Panc1 (cell line): ENCODE measurements at regions not wholly inside any gene's neighbourhood (a gene's known extent, or its start where the extent isn't known, plus 50 kb on each side); places are given as distances from the start of the nearest gene placed in this dataset.

Source experiments
- ATAC-seq: fragments of 200-7000 bp; cut with Tn5 transposase; 2 replicates; pipeline ENCODE4 v1.9.1; 2020; ENCODE audit warnings: mild to moderate bottlenecking, moderate library complexity
- BruUV-seq: library from RNA; stranded (reverse); fragments of 400-500 nt; replicated peaks from 2 replicates; lab custom pipeline; 2021; lab: Mats Ljungman, UMichigan
- CTCF ChIA-PET: fragments of 300-600 bp; sonication (Branson Sonifier 250); formaldehyde crosslinking; loops from one replicate; lab custom pipeline; 2022; ENCODE audit warnings: antibody characterized with exemption; lab: Charles Lee
- POLR2A ChIA-PET: fragments of 300-600 bp; sonication (Branson Sonifier 250); formaldehyde crosslinking; loops from one replicate; lab custom pipeline; 2022; ENCODE audit warnings: antibody characterized with exemption; lab: Charles Lee
- DNase-seq: peaks from one replicate; pipeline ENCODE4 v3.0.0-alpha.2; 2010; ENCODE audit warnings: low read depth, low spot score
- H3K27ac ChIP-seq: 2 replicates; pipeline ENCODE4 v1.5.1; 2011; ENCODE audit warnings: mild to moderate bottlenecking, low read length, inconsistent platforms
- H3K27me3 ChIP-seq: fragments of 200-500 bp; sonication (Bioruptor generic); 2 replicates; pipeline ENCODE4 v1.6.0; 2014; ENCODE audit warnings: low read length, inconsistent platforms; ENCODE audit not compliant: control insufficient read depth, insufficient read depth
- H3K36me3 ChIP-seq: fragments of 200-500 bp; sonication (Bioruptor generic); 2 replicates; pipeline ENCODE4 v1.5.1; 2014; ENCODE audit warnings: inconsistent platforms, mild to moderate bottlenecking, low read length, moderate library complexity; ENCODE audit not compliant: control insufficient read depth, insufficient read depth
- H3K4me1 ChIP-seq: 2 replicates; pipeline ENCODE4 v1.5.1; 2011; ENCODE audit warnings: inconsistent platforms, mild to moderate bottlenecking, low read length, moderate library complexity; ENCODE audit not compliant: control insufficient read depth, insufficient read depth
- H3K4me3 ChIP-seq, 2 experiments: 2 replicates each; pipeline ENCODE4 v1.5.1; 2011 to 2012; ENCODE audit warnings: low read depth in 2 of 2, low read length in 2 of 2, mild to moderate bottlenecking in 2 of 2, inconsistent platforms in 1 of 2, moderate library complexity in 1 of 2
- H3K9me3 ChIP-seq: fragments of 200-500 bp; sonication (Bioruptor generic); 2 replicates; pipeline ENCODE4 v1.5.1; 2014; ENCODE audit warnings: low read depth, mild to moderate bottlenecking, inconsistent platforms, low read length, moderate library complexity; ENCODE audit not compliant: control insufficient read depth, insufficient read depth
- POLR2AphosphoS5 ChIP-seq: IDR thresholded peaks from 2 replicates; pipeline ENCODE4 v1.6.1; 2012; ENCODE audit warnings: mild to moderate bottlenecking, low read depth, low read length, moderate library complexity
- SIN3A ChIP-seq: IDR thresholded peaks from 2 replicates; pipeline ENCODE4 v1.6.1; 2012; ENCODE audit warnings: low read depth, mild to moderate bottlenecking, low read length, moderate library complexity, borderline replicate concordance; ENCODE audit not compliant: insufficient read depth
- TCF7L2 ChIP-seq: IDR thresholded peaks from 2 replicates; pipeline ENCODE4 v1.6.1; 2011; ENCODE audit warnings: mild to moderate bottlenecking, low read depth, low read length, inconsistent platforms
- in situ Hi-C: cut with HindIII; loops from 2 replicates; pipeline ENCODE4 v1.10.0; 2016; ENCODE audit warnings: low sequenced_read_pairs, low pct_unique_long_range_greater_than_20kb
- intact Hi-C: fragments of 100-400 bp; cut with micrococcal nuclease; formaldehyde crosslinking; loops from one replicate; pipeline ENCODE4 v1.10.0; 2022; ENCODE audit not compliant: unreplicated experiment
- TF ChIP-seq, protein P1 (sequence below), 2 experiments: IDR thresholded peaks; 2 replicates each; pipeline ENCODE4 v1.6.1; 2011 to 2012; ENCODE audit warnings: low read depth in 2 of 2, control low read depth in 1 of 2, low read length in 1 of 2, mild to moderate bottlenecking in 1 of 2, moderate library complexity in 1 of 2; ENCODE audit not compliant: insufficient read depth in 1 of 2
- TF ChIP-seq, protein P2 (sequence below): fragments of 450-650 bp; IDR thresholded peaks from 2 replicates; pipeline ENCODE4 v1.5.1; 2017; ENCODE audit warnings: mild to moderate bottlenecking

DNA sequence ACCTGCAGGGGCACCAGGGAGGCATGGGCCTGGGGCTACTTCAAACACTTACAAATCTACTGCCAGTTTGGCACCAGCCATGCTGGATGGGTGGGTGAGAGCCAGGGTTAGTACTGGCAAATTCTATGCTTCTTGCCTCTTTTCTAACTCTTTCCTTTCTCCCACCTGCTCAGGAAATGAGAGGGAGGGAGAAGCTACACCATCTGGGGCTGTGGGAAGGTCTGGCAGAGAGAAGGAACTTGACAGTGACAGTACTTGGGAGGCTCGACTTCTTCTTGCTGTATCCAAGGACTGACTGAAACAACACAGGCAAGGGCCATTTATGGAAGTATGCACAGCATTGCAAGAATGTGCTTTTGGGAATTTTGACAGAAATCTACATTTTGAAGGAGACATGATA is 149.6 kb upstream of the DYRK2 start:
- no peaks in the 10 kb centered on the region for H3K36me3 ChIP-seq
- CTCF ChIA-PET: no interaction called here
- H3K4me1 ChIP-seq: no peaks in the 10 kb centered on the region
- H3K27ac ChIP-seq: no peak overlapping the region
- H3K4me3 ChIP-seq: no peak overlapping the region
- in situ Hi-C loops (no loop called here), intact Hi-C loops (no loop called here)
- H3K9me3 ChIP-seq: no peaks in the 10 kb centered on the region
- DNase-seq (no peak), ATAC-seq (no peak)
- TF ChIP-seq POLR2AphosphoS5: no peak
- TF ChIP-seq, protein P1, sequence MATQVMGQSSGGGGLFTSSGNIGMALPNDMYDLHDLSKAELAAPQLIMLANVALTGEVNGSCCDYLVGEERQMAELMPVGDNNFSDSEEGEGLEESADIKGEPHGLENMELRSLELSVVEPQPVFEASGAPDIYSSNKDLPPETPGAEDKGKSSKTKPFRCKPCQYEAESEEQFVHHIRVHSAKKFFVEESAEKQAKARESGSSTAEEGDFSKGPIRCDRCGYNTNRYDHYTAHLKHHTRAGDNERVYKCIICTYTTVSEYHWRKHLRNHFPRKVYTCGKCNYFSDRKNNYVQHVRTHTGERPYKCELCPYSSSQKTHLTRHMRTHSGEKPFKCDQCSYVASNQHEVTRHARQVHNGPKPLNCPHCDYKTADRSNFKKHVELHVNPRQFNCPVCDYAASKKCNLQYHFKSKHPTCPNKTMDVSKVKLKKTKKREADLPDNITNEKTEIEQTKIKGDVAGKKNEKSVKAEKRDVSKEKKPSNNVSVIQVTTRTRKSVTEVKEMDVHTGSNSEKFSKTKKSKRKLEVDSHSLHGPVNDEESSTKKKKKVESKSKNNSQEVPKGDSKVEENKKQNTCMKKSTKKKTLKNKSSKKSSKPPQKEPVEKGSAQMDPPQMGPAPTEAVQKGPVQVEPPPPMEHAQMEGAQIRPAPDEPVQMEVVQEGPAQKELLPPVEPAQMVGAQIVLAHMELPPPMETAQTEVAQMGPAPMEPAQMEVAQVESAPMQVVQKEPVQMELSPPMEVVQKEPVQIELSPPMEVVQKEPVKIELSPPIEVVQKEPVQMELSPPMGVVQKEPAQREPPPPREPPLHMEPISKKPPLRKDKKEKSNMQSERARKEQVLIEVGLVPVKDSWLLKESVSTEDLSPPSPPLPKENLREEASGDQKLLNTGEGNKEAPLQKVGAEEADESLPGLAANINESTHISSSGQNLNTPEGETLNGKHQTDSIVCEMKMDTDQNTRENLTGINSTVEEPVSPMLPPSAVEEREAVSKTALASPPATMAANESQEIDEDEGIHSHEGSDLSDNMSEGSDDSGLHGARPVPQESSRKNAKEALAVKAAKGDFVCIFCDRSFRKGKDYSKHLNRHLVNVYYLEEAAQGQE (IDR thresholded peaks at IDR 0.05; ENCODE audit: insufficient read depth in 1 of 2, low read depth in 2 of 2, low read length in 1 of 2): no peak
- no peak for TF ChIP-seq TCF7L2
- TF ChIP-seq SIN3A: no peak
- TF ChIP-seq, protein P2, sequence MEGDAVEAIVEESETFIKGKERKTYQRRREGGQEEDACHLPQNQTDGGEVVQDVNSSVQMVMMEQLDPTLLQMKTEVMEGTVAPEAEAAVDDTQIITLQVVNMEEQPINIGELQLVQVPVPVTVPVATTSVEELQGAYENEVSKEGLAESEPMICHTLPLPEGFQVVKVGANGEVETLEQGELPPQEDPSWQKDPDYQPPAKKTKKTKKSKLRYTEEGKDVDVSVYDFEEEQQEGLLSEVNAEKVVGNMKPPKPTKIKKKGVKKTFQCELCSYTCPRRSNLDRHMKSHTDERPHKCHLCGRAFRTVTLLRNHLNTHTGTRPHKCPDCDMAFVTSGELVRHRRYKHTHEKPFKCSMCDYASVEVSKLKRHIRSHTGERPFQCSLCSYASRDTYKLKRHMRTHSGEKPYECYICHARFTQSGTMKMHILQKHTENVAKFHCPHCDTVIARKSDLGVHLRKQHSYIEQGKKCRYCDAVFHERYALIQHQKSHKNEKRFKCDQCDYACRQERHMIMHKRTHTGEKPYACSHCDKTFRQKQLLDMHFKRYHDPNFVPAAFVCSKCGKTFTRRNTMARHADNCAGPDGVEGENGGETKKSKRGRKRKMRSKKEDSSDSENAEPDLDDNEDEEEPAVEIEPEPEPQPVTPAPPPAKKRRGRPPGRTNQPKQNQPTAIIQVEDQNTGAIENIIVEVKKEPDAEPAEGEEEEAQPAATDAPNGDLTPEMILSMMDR: no peak
- H3K27me3 ChIP-seq: no peaks in the 10 kb centered on the region
- POLR2A ChIA-PET: no interaction called here
- no TSS peak for BruUV-seq

DNA sequence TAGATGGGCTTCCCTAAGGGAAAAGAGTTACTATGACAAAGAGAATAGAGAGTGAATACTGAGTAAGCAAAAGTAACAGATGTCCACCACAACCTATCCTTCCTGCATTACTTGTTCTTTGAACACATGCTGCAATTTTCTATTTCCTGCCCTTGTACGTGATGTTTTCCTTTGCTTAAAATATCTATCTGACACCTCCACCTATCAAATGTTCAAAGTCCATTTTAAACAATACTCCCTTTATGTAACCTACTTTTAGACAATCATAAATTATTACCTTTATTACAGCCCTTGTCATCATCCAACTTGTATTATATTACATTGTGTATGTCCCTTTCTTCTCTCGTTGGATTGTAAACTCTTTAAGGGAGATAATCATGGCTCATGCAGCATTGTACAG is 147.2 kb upstream of the DYRK2 start:
- in situ Hi-C loops: no loop called here
- intact Hi-C loops: no loop called here
- BruUV-seq: no TSS peak
- Histone ChIP-seq H3K27ac (no peak overlapping the region), H3K36me3 (no peaks in the 10 kb centered on the region), H3K9me3 (no peaks in the 10 kb centered on the region), H3K27me3 (no peaks in the 10 kb centered on the region), H3K4me3 (no peak overlapping the region), H3K4me1 (no peaks in the 10 kb centered on the region)
- TF ChIP-seq SIN3A (no peak), TCF7L2 (no peak), POLR2AphosphoS5 (no peak)
- TF ChIP-seq, protein P1 (IDR thresholded peaks at IDR 0.05; ENCODE audit: insufficient read depth in 1 of 2, low read depth in 2 of 2, low read length in 1 of 2): no peak
- TF ChIP-seq, protein P2: no peak
- DNase-seq (no peak), ATAC-seq (no peak)
- ChIA-PET CTCF (no interaction called here), POLR2A (no interaction called here)
